ENCODE measurements at regions not wholly inside any gene's neighbourhood (a gene's known extent, or its start where the extent isn't known, plus 50 kb on each side); places are given as distances from the start of the nearest gene placed in this dataset.
"Not testable (repeated sequence)": the region's sequence is repeated elsewhere in the genome, so short reads cannot be mapped to it uniquely, and the experiment has no call there.

DNA sequence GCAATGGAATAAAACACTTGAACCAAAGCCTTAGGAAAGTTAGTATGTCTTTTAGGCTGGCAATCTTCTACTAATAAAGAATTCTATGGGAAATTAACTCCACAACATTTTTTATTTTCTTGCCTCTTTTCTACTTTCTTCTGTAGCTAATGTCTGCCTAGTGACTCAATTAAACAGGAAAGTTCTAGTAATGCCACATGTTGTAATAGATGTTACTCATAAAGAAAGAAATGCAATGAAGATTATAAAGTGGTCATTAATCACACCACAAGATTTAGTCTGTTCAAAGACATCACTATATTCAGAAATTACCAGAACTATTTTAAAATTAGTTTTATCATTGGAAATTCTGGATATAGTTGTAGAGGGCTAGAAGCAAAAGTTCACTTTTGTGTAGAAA lies 329.7 kb downstream of the SI start:
- no peak for DNase-seq (ENCODE audit: low read depth in 2 of 2)

DNA sequence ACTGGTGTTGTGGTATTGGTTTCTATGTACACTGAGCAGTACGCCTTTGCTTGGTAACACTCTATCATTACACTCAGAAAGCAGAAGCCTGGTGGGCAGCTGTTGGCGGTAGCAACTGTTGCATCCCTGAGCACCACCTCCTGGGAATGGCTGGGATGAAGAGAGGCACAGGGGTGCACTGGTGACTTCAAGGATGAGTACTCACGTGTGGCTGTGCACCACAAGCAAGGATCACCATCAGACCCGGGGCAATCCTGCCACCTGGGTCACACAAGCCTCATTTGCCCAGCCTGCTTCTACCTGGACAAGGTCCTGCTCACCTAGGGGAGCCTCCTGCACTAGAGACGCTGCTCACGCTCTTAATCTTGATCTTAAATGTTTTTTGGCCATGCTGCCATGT lies 336.4 kb downstream of the SI start:
- no peak for DNase-seq (ENCODE audit: low read depth in 2 of 2)

DNA sequence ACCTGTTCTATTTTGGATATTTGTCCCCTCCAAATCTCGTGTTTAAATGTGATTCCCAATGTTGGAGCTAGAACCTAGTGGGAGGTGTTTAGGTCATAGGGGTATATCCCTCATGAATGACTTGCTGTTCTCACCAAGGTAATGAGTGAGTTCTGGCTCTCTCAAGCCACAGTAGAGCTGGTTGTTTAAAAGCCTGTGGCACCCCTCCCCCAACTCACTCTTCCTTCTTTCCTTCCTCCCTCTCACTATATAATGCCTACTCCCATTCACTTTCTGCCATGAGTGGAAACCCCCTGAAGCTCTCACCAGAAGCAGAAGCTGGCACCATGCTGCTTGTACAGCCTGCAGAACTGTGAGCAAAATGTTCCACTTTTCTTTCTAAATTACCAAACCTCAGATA lies 341.1 kb downstream of the SI start:
- no peak for DNase-seq (ENCODE audit: low read depth in 2 of 2)

DNA sequence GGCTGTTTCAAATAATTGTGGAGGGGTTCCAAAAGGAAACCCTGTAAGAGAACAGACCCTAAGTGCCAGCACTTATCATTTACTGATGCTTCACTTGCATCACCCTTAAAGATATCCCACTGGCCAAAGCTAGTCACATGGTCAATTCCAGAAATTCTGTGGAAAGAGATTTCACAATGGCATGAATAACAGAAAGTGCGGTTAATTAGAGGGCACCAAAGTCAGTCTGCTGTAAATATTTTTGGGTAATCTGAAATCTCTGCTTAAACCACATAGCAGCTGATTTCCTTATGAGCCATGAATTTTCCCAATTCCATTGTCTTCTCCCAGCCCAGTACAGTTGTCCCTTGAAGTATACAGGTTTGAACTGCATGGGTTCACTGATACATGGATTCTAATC lies 346.1 kb downstream of the SI start:
- no peak for DNase-seq (ENCODE audit: low read depth in 2 of 2)

DNA sequence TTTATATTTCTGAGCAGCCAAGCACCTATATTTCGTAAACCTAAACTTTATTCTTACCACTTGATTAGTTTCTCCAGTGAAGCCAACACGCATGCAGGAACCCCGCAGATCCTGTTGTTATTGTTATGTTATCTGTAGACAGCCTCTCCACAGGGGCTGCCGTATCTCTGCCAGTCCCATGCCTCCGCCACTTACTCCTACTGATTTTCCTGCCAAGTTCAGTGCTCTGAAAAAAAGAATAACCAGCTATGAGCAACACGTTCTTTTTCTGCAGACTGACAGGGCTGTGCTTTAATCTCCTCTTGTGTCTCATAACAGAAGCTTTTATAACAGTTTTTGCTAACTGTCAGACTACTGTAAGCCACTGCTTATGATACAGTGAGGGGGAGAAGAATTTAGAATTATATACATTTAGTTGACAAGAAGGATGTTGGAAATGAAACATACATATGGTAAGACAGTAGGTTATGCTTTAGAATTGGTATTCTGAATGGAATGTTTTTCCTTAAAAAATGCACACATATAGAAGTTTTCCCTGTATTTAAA lies 347.4 kb downstream of the SI start:
- DNase-seq (ENCODE audit: low read depth in 2 of 2), result no peak

DNA sequence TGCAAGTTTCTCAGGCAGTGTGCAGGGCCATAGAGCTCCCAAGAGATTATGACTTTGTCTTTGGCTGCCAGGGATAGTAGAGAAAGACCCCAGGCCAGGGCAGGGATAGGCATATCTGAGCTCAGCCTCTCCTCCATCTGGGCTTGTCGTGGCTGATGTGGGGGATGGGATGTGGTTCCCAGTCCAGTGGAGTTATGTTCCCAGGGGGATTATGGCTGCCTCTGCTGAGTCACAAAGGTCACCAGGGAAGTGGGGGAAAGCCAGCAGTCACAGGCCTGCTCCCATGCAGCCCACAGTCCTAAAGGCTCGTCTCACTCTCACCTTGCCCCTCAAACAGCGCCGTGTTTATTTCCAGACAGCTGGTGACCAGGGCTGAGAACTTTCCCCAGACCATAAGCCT lies 354.9 kb downstream of the SI start:
- no peak for DNase-seq (ENCODE audit: low read depth in 2 of 2)

DNA sequence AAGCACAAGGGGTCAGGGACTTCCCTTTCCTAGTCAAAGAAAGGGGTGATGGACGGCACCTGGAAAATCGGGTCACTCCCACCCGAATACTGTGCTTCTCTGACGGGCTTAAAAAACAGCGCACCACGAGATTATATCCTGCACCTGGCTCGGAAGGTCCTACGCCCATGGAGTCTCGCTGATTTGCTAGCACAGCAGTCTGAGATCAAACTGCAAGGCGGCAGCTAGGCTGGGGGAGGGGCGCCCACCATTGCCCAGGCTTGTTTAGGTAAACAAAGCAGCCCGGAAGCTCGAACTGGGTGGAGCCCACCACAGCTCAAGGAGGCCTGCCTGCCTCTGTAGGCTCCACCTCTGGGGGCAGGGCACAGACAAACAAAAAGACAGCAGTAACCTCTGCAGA lies 375.5 kb downstream of the SI start:
- DNase-seq (ENCODE audit: low read depth in 2 of 2), result not testable (repeated sequence)

DNA sequence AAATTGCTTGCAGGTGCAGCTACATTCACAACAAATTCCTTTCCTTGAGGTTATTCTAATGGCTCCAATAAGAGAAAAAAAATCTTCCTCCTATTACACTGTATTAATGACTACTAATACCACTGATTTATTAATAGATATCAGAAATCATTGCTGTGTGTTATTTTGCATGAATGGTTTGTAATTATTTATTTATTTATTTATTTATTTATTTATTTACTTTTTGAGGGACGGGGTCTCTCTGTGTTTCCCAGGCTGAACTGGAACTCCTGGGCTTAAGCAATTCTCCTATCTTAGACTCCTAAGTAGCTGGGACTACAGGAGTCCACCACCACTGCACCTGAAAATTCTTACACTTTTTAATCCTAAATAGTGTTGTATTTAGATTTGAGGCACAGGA lies 390.4 kb downstream of the SI start:
- no peak for DNase-seq (ENCODE audit: low read depth in 2 of 2)

DNA sequence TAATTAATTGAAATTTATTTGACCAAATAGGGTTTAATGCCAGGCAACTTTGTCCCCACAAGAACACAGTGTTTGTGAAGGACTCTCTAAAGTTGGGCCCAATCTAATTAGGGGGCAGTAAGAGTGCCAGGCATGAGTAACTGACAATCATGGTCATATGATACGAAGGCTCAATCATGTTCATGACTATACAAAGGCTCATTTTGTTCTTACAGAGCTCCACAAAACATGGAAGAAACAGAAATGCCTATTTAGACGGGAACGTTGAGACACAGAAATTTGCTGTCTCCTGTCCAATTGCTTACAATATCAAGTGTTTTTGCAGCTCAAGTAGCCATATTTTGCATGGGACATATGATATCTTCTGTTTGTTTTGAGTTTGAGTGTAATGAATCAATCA lies 391.1 kb downstream of the SI start:
- no peak for DNase-seq (ENCODE audit: low read depth in 2 of 2)

DNA sequence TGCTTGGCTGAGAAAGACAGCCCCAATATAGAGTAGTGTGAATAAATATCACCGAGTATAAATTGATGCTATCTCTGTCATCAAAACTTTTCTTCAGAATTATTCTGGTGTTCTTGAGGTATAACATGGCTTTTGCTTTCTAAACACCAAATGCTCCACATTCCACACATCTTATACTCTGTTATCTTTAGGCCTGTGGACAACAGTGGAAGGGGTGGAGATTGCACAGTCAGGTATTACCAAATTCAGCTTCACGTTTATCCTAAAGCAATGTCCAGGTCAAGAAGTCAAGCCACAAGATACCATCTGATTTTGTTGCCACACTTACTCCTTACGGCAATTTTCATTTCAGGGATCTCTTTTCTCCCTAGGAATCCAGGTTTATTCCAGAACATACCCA lies 394.8 kb downstream of the SI start:
- no peak for DNase-seq (ENCODE audit: low read depth in 2 of 2)

DNA sequence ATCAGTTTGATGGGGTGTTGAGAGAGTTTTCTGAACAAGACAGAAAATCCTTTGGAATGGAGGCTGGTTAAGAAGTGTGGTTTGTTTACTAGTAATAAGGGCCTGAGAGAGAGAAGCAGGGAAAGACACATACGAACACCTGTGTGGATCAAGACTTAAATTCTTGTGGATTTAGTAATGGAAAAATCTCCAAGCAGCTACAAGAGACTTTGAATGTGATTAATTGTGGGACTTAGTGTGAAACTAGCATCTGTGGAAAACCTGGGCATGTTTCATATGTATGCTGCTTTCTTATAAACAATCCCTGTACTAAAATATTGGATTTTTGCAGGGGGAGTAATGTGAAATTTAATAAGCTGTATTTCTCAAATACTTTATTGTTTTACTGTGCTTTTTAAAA lies 399.1 kb downstream of the SI start:
- DNase-seq (ENCODE audit: low read depth in 2 of 2), result no peak

DNA sequence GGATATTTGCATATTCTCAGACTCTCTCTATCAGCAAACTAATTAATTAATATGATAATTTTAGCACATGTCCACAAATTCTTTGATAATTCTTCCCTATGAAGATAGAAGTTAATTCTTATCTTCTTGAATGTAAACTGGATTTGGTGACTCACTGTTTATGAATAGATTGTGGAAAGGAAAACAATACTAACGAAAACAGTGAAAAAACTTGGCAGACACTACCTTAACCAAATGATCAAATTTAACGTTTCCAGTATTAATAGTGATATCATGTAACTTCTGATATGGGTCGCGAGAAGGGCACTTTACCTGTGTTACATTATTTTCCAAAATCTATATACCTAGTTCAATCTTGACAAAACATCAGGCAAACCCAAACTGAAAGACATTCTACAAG lies 401.0 kb downstream of the SI start:
- no peak for DNase-seq (ENCODE audit: low read depth in 2 of 2)

DNA sequence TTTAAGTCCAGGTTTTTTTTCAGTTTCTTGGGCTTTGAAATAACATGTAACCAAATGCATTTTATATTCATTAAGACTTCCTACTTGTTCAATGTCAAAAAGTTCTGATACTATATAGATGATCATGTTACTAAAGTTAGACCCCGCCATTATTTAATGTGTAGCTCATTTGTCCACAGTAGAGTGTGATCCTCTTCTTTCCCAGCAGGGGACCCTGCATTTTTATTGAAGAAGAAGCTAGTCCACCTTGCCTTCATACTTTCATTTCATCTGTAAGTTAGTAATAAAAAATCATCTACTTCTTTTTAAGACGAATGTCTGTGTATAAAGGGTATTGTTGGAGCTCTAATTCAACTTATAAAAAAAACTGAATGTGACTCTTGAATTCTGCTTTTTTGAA lies 404.6 kb downstream of the SI start:
- no peak for DNase-seq (ENCODE audit: low read depth in 2 of 2)

DNA sequence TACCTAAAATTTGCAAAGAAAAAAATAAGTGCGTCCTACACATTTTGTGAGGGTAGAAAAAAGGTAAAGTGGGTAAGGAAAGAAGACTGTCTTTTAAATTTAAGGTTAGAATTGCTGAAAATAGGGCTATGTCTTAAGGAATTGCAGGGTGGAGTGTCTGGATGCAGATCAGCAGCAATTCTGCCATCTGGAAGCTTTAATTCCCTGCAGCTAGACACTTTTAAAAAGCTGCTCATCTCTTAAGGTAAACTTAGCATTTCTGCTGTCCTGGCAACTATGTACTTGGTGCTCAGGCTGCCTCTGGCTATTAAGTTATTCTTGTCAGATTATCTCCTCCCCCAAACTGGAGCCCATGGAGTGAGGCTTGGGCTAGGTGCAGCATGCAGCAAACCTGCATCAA lies 420.2 kb downstream of the SI start:
- DNase-seq (ENCODE audit: low read depth in 2 of 2), result no peak

DNA sequence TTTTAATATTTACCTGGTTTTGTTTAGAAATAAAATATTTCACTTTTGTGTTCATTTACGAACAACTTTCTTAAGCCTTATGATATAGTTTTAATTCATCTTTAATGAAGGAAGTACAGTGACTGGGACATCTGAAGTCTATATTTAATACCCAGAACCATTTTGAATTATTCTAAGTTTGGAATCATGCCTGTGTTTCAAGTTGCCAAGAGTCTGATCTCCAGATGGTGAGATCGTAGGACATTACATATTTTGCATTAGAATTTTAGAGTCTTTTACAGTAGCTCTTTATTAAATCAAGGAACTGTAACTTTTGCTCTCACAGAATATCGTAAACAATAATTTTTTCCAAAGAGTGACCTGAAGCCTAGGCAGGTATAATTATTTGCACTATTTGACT lies 420.7 kb downstream of the SI start:
- no peak for DNase-seq (ENCODE audit: low read depth in 2 of 2)

DNA sequence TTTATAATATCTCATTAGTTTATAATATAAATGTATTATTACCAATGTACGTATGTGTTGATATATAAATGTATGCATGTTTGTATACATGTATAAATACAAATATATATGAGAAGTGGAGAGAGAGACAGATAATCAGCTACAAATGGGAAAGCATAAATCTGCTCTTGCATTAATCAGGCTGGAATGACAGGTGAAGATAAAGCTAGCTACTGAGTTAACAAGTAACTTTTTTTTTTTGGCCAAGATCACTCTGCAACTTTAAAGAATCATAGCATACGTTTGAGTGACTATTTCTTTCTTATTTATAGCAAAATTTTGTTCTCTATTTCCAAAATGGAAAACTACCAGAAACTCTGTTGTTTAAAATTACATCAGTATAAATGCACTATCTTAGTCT lies 422.8 kb downstream of the SI start:
- DNase-seq (ENCODE audit: low read depth in 2 of 2), result no peak

DNA sequence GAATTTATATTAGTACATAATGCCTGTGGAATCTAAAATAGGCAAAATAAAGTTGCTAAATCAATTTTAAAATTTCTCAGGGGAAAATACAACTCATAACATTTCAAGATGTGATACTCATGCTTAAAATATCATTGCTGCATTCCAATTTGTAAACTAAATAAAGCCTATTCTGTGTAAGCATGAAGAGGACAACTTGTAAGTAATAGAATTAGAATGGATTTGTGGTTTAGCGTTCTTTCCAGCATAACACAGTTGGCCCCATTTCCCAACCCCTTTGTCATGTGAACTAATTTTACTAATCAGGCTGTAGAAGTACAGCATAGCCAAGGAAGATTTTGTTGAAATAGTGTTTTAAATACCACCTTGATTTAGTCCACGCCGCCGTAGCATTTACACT lies 437.2 kb downstream of the SI start:
- DNase-seq (ENCODE audit: low read depth in 2 of 2), result no peak

DNA sequence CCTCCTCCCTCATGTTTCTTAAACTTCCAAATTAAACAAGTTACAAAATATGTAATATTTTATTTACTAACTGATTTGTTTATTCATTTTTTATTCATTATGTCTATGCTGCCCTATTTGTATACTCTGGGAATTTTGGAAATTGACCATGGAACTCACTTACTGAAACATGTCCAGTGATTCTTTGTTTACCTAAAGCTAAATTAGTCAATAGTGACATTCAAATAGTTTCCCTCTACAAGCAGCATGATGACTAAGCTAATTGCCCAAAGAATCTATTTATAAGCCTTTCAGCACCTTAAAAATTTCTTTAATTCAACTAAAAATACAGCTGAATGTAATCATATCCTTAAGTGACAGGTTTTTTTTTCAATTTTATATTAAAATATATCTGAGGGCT lies 437.7 kb downstream of the SI start:
- DNase-seq (ENCODE audit: low read depth in 2 of 2), result no peak

DNA sequence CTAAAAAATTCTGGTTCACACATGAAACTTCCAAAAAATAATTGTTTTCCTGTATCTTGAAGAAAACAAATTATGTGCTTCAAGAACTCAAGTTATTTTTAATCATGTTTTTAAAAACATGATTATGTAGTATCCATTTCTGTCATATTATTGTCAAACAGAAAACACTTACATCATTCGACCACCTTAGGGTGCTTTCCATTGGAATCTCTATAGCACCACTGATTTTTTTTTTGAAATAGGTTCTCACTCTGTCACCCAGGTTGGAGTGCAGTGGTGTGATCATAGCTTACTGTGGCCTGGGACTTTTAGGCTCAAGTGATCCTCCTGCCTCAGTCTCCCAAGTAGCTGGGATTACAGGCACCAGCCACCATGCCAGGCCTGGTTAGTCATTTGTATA lies 457.3 kb downstream of the SI start:
- no peak for DNase-seq (ENCODE audit: low read depth in 2 of 2)

DNA sequence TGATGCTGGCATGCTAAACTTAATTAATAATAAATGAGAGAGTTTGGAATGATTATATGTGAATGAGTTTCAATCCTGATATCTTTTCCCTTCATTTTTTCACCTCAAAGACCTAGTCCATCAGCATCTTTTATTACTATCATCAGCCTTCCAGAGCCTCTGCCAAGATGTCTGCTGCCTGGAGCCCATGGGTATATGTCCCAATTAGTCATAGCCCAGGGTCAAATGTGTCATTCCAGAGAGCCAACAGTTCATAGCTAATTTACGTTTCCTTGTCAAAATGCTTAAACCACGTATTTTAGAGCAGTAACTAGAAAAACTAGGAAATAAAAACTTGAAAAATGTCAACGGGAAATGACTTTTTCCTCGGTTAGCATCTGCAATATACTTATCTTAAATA lies 457.9 kb downstream of the SI start:
- DNase-seq (ENCODE audit: low read depth in 2 of 2), result no peak

DNA sequence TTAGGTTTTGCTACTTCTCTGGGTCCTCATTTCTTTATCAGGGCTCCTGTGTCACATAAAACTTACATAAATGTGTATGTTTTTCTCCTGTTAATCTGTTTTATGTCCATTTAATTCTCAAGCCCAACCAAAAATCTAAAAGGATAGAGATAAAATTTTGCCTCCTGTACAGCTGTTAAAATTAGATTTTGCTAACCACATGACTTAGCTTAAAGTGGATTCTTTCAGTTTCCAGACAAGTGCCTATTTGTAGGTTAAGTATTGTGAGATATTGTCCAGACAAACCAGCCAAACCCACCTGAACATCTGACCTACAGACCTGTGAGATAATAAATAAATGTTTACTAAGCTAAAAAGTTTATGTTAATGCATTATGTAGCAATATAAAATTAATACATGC lies 465.5 kb downstream of the SI start:
- DNase-seq (ENCODE audit: low read depth in 2 of 2), result no peak

DNA sequence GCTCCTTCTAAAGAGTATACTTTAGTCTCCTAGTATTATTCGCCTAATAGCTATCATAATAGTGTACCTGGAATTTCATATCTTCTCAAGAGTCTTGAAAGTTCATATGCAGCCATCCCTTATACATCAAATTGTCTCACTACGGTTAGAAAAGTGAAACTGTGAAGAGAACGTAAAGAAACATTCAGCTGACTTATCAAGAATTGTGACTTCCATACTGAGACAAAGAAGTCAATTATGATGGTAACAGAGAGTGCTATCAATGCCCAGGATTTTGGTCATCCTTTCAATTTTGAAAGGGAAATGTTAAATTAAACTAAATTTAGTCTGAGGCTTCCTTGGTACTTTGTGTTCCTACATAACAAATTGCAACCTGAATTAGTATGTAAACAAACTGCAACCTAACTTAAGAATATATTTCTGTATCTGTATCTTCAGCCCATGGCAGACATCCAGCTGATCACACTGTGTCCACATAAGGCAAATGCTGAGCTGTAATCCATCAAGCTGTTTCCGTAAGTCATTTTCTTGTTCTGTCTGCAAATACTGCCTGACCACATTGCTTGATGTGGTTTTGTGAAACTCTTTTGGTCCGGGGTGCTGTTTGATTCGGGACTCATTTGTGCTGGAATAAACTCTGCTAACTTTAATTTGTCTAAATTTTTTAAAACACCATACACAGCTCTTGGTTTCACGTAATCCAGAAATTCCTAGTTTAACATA lies 469.6 kb downstream of the SI start:
- DNase-seq (ENCODE audit: low read depth in 2 of 2), result no peak

DNA sequence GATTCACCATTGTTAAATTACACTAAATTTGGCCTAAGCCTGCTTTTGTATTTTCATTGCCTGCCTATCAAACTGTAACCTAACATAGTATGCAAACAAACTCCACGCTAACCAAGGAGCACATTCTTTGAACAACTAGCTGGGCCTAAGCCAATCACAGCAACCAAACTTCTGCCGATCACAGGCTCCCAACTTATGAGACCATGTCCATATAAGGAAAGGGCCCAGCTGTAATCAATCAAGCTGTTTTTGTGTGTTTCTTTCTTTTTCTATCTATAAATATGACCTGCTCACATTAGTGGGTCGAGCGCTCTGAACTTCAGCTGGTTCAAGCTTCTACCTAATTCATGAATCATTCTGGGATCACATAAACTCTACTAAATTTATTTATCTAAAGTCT lies 473.6 kb downstream of the SI start:
- DNase-seq (ENCODE audit: low read depth in 2 of 2), result no peak

DNA sequence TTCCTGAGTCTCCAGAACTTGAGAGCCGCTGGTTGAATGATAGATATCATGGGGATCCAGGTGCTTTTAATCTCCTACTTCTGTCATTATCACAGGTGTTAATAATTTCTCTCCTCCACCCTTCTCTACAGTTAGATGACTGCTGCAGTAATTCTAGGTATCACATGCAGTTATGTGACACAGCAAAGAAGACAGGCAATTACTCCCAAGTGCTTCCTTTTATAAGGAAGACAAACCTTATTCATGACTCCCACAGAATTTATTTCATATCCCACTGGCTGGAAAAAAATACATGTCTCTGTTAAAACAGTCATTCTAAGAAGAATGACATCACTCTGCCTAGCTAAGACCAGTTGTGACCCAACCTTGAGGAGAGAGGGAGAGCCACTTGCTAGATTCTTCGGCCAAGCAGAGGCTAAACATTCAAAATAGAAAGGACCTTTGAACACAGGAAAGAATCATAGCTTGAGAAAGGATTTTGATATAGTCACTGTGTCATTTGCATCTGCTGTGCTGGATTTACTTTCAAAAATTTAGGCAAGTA lies 500.6 kb downstream of the SI start:
- DNase-seq (ENCODE audit: low read depth in 2 of 2), result no peak

All from stimulated activated CD4-positive, alpha-beta T cell treated with anti-CD3 and anti-CD28 coated beads, Interleukin-12 subunit alpha, Interleukin-12 subunit beta, amount 100 ng/mL, for 24 hours (primary cell).